ENCODE measurements at regions not wholly inside any gene's neighbourhood (a gene's known extent, or its start where the extent isn't known, plus 50 kb on each side); places are given as distances from the start of the nearest gene placed in this dataset.

- WGBS (ENCODE audit: insufficient coverage) = 80% methylated on average over 1 of the region's 2 CpGs
- H3K27ac ChIP-seq (ENCODE audit: low read length) = no peak overlapping the region
- Mint-ChIP-seq H3K27ac (no peak overlapping the region), H3K9me3 (no peaks in the 10 kb centered on the region), H3K27me3 (peaks cover 31 to 47% of the 10 kb centered on the region in 2 donors), H3K4me3 (no peak overlapping the region), H3K4me1 (peaks cover 18 to 20% (median 19%) of the 10 kb centered on the region in 3 donors), H3K36me3 (no peaks in the 10 kb centered on the region)
- H3K4me1 ChIP-seq (ENCODE audit: control insufficient read depth in 1 of 2, extremely low read depth in 1 of 2, insufficient read depth in 2 of 2, low read length in 2 of 2) = peaks cover 8 to 14% of the 10 kb centered on the region in 2 experiments
- no peak overlapping the region for H3K4me3 ChIP-seq (ENCODE audit: control insufficient read depth in 1 of 2, extremely low read depth in 1 of 2, low read length in 1 of 2)
- H3K36me3 ChIP-seq (ENCODE audit: control insufficient read depth in 2 of 2, extremely low read depth in 1 of 2, insufficient read depth in 1 of 2, low read length in 1 of 2) = no peaks in the 10 kb centered on the region
- DNase-seq (no peak), ATAC-seq (replicated peaks in 1 of 4) (no peak)
- CTCF ChIA-PET = interaction anchor here in 1 of 2 donors (1.1 kb wide), 1 partner anchor 379 kb away, joined by 8 read pairs; the partner anchor contains the start of gene NFIL3
- POLR2A ChIA-PET = no interaction called here
- H3K27me3 ChIP-seq (replicated peaks in 1 of 2; ENCODE audit: control insufficient read depth in 2 of 2, extremely low read depth in 1 of 2, insufficient read depth in 2 of 2, low read length in 1 of 2) = peaks cover 0 to 24% of the 10 kb centered on the region in 2 experiments
- H3K9me3 ChIP-seq = no peaks in the 10 kb centered on the region
Measured at GRCh38 chr9:91045041-91045440, 243.4 kb downstream of the SYK start.

GRCh38 chr9:91047529-91047928 lies 245.9 kb downstream of the SYK start:
- CTCF ChIA-PET = no interaction called here
- peak in 22 of 35 experiments; percentile 10 to 55 (median 18) for DNase-seq
- peak overlapping the region; percentile 22 to 69 (median 52) for H3K4me3 Mint-ChIP-seq
- Histone ChIP-seq H3K9me3 (no peaks in the 10 kb centered on the region), H3K36me3 (ENCODE audit: control insufficient read depth in 2 of 2, extremely low read depth in 1 of 2, insufficient read depth in 1 of 2, low read length in 1 of 2) (no peaks in the 10 kb centered on the region), H3K27me3 (replicated peaks in 1 of 2; ENCODE audit: control insufficient read depth in 2 of 2, extremely low read depth in 1 of 2, insufficient read depth in 2 of 2, low read length in 1 of 2) (peaks cover 0 to 24% of the 10 kb centered on the region in 2 experiments), H3K4me1 (ENCODE audit: control insufficient read depth in 1 of 2, extremely low read depth in 1 of 2, insufficient read depth in 2 of 2, low read length in 2 of 2) (peaks cover 8 to 14% of the 10 kb centered on the region in 2 experiments), H3K4me3 (ENCODE audit: control insufficient read depth in 1 of 2, extremely low read depth in 1 of 2, low read length in 1 of 2) (peak overlapping the region in 1 of 2 donors; percentile 17), H3K27ac (ENCODE audit: low read length) (no peak overlapping the region)
- H3K4me1 Mint-ChIP-seq = peaks cover 18 to 20% (median 19%) of the 10 kb centered on the region in 3 donors
- H3K27ac Mint-ChIP-seq = no peak overlapping the region
- no peaks in the 10 kb centered on the region for H3K9me3 Mint-ChIP-seq
- peaks cover 20 to 41% of the 10 kb centered on the region in 2 donors for H3K27me3 Mint-ChIP-seq
- POLR2A ChIA-PET = no interaction called here
- H3K36me3 Mint-ChIP-seq = no peaks in the 10 kb centered on the region
- no CpG with 5 or more reads among the region's 5 CpGs for WGBS (ENCODE audit: insufficient coverage)
- ATAC-seq (replicated peaks in 1 of 4) = peak; percentile 58 to 97 (median 63)

GRCh38 chr9:91047993-91048607 lies 246.5 kb downstream of the SYK start:
- ATAC-seq (replicated peaks in 1 of 4) (peak in 2 of 4 experiments; percentile 37 to 58), DNase-seq (peak in 1 of 35 experiments; percentile 23)
- no peak overlapping the region for H3K27ac Mint-ChIP-seq
- peaks cover 0 to 22% of the 10 kb centered on the region in 2 experiments for H3K27me3 ChIP-seq (replicated peaks in 1 of 2; ENCODE audit: control insufficient read depth in 2 of 2, extremely low read depth in 1 of 2, insufficient read depth in 2 of 2, low read length in 1 of 2)
- WGBS (ENCODE audit: insufficient coverage) = 65% methylated on average over 7 of the region's 9 CpGs
- no peak overlapping the region for H3K27ac ChIP-seq (ENCODE audit: low read length)
- peaks cover 8 to 14% of the 10 kb centered on the region in 2 experiments for H3K4me1 ChIP-seq (ENCODE audit: control insufficient read depth in 1 of 2, extremely low read depth in 1 of 2, insufficient read depth in 2 of 2, low read length in 2 of 2)
- peaks cover 20 to 38% of the 10 kb centered on the region in 2 donors for H3K27me3 Mint-ChIP-seq
- POLR2A ChIA-PET = no interaction called here
- H3K4me3 Mint-ChIP-seq = peak overlapping the region; percentile 22 to 69 (median 52)
- H3K9me3 Mint-ChIP-seq = no peaks in the 10 kb centered on the region
- peaks cover 18 to 20% (median 19%) of the 10 kb centered on the region in 3 donors for H3K4me1 Mint-ChIP-seq
- no peaks in the 10 kb centered on the region for H3K36me3 ChIP-seq (ENCODE audit: control insufficient read depth in 2 of 2, extremely low read depth in 1 of 2, insufficient read depth in 1 of 2, low read length in 1 of 2)
- no peaks in the 10 kb centered on the region for H3K36me3 Mint-ChIP-seq
- CTCF ChIA-PET = no interaction called here
- H3K9me3 ChIP-seq = no peaks in the 10 kb centered on the region
- H3K4me3 ChIP-seq (ENCODE audit: control insufficient read depth in 1 of 2, extremely low read depth in 1 of 2, low read length in 1 of 2) = no peak overlapping the region

DNA sequence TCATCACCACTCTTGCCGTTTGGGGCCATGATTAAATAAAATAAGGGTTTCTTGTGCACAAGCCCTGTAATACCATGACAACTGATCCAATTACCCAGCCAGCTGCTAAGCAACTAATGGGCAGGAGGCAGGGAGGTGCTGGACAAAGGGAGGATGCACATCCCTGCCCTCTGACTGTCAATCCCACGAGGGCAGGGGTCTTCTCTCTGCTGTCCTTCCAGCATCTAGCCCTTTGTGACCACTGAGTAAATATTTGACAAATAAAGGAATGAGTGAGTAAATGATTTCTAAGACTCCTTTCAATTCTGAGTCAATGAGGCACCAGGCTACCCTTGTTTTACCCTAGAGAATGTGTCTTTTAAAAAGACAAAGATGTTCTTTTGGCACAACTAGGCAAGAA lies 247.1 kb downstream of the SYK start:
- no peak overlapping the region for H3K27ac ChIP-seq (ENCODE audit: low read length)
- peaks cover 8 to 14% of the 10 kb centered on the region in 2 experiments for H3K4me1 ChIP-seq (ENCODE audit: control insufficient read depth in 1 of 2, extremely low read depth in 1 of 2, insufficient read depth in 2 of 2, low read length in 2 of 2)
- peaks cover 0 to 16% of the 10 kb centered on the region in 2 experiments for H3K27me3 ChIP-seq (replicated peaks in 1 of 2; ENCODE audit: control insufficient read depth in 2 of 2, extremely low read depth in 1 of 2, insufficient read depth in 2 of 2, low read length in 1 of 2)
- H3K4me3 Mint-ChIP-seq = no peak overlapping the region
- H3K27ac Mint-ChIP-seq = no peak overlapping the region
- H3K4me3 ChIP-seq (ENCODE audit: control insufficient read depth in 1 of 2, extremely low read depth in 1 of 2, low read length in 1 of 2) = no peak overlapping the region
- peaks cover 18 to 20% (median 19%) of the 10 kb centered on the region in 3 donors for H3K4me1 Mint-ChIP-seq
- H3K9me3 Mint-ChIP-seq = no peaks in the 10 kb centered on the region
- POLR2A ChIA-PET = no interaction called here
- H3K36me3 ChIP-seq (ENCODE audit: control insufficient read depth in 2 of 2, extremely low read depth in 1 of 2, insufficient read depth in 1 of 2, low read length in 1 of 2) = no peaks in the 10 kb centered on the region
- ATAC-seq (replicated peaks in 1 of 4) (no peak), DNase-seq (no peak)
- H3K36me3 Mint-ChIP-seq = no peaks in the 10 kb centered on the region
- CTCF ChIA-PET = no interaction called here
- H3K27me3 Mint-ChIP-seq = peaks cover 16 to 32% of the 10 kb centered on the region in 2 donors
- no peaks in the 10 kb centered on the region for H3K9me3 ChIP-seq
- 100% methylated on average over 1 of the region's 2 CpGs for WGBS (ENCODE audit: insufficient coverage)

DNA sequence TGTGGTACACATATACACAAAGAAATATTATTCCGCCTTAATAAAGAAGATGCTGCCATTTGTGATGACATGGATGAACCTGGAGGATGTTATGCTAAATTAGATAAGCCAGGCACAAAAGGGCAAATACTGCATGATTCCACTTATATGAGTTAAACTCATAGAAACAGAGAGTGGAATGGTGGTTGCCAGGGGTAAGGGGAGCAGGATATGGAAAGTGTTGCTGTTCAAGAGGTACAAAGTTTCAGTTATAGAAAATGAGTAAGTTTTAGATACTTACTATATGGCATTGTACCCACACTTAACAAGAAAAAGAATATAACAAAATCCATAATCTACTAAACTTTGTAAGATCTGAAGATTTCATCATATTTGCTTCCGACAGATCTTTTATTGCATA lies 252.2 kb downstream of the SYK start:
- no peaks in the 10 kb centered on the region for H3K36me3 ChIP-seq (ENCODE audit: control insufficient read depth in 2 of 2, extremely low read depth in 1 of 2, insufficient read depth in 1 of 2, low read length in 1 of 2)
- ChIA-PET CTCF (no interaction called here), POLR2A (no interaction called here)
- DNase-seq (no peak), ATAC-seq (replicated peaks in 1 of 4) (no peak)
- no peak overlapping the region for H3K27ac Mint-ChIP-seq
- H3K27me3 ChIP-seq (replicated peaks in 1 of 2; ENCODE audit: control insufficient read depth in 2 of 2, extremely low read depth in 1 of 2, insufficient read depth in 2 of 2, low read length in 1 of 2) = peaks cover 0 to 2% of the 10 kb centered on the region in 2 experiments
- no peaks in the 10 kb centered on the region for H3K9me3 Mint-ChIP-seq
- H3K4me3 ChIP-seq (ENCODE audit: control insufficient read depth in 1 of 2, extremely low read depth in 1 of 2, low read length in 1 of 2) = no peak overlapping the region
- H3K27ac ChIP-seq (ENCODE audit: low read length) = no peak overlapping the region
- H3K27me3 Mint-ChIP-seq = peaks cover 0 to 15% of the 10 kb centered on the region in 2 donors
- H3K4me1 Mint-ChIP-seq = no peaks in the 10 kb centered on the region
- H3K36me3 Mint-ChIP-seq = no peaks in the 10 kb centered on the region
- no peak overlapping the region for H3K4me3 Mint-ChIP-seq
- no CpG with 5 or more reads among the region's 2 CpGs for WGBS (ENCODE audit: insufficient coverage)
- H3K4me1 ChIP-seq (ENCODE audit: control insufficient read depth in 1 of 2, extremely low read depth in 1 of 2, insufficient read depth in 2 of 2, low read length in 2 of 2) = no peaks in the 10 kb centered on the region
- H3K9me3 ChIP-seq = no peaks in the 10 kb centered on the region

DNA sequence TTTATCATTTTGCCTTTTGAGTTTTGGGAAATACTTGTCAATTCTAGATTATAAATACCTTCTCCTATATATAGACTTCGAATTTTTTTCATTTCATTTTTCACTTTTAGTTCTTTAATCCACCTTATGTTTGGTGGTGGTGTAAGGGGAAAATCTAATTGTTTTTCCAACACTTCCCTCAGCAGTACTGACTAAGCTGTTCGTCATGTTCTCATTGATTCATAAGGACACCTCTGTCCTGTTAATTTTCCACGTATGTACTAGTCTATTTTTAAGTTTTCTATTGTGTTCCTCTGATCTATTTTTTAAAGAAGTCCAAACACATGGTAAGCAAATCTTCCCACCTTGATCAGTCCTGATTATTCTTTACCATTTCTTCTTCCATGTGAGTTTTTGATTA lies 254.2 kb downstream of the SYK start:
- WGBS (ENCODE audit: insufficient coverage) = no CpG with 5 or more reads among the region's 3 CpGs

More for the DNA sequence above, 254.2 kb downstream of the SYK start:
- H3K27me3 Mint-ChIP-seq = peaks cover 4 to 8% of the 10 kb centered on the region in 2 donors
- H3K9me3 Mint-ChIP-seq = no peaks in the 10 kb centered on the region
- ATAC-seq (replicated peaks in 1 of 4) (no peak), DNase-seq (no peak)
- H3K27ac ChIP-seq (ENCODE audit: low read length) = no peak overlapping the region
- no peaks in the 10 kb centered on the region for H3K36me3 Mint-ChIP-seq
- no peaks in the 10 kb centered on the region for H3K4me1 Mint-ChIP-seq
- CTCF ChIA-PET = no interaction called here
- H3K27ac Mint-ChIP-seq = no peak overlapping the region
- H3K4me3 Mint-ChIP-seq = no peak overlapping the region
- POLR2A ChIA-PET = no interaction called here
- no peak overlapping the region for H3K4me3 ChIP-seq (ENCODE audit: control insufficient read depth in 1 of 2, extremely low read depth in 1 of 2, low read length in 1 of 2)
- H3K36me3 ChIP-seq (ENCODE audit: control insufficient read depth in 2 of 2, extremely low read depth in 1 of 2, insufficient read depth in 1 of 2, low read length in 1 of 2) = no peaks in the 10 kb centered on the region
- H3K4me1 ChIP-seq (ENCODE audit: control insufficient read depth in 1 of 2, extremely low read depth in 1 of 2, insufficient read depth in 2 of 2, low read length in 2 of 2) = no peaks in the 10 kb centered on the region
- peaks cover 0 to 5% of the 10 kb centered on the region in 2 experiments for H3K27me3 ChIP-seq (replicated peaks in 1 of 2; ENCODE audit: control insufficient read depth in 2 of 2, extremely low read depth in 1 of 2, insufficient read depth in 2 of 2, low read length in 1 of 2)
- no peaks in the 10 kb centered on the region for H3K9me3 ChIP-seq
